ENCODE measurements at regions not wholly inside any gene's neighbourhood (a gene's known extent, or its start where the extent isn't known, plus 50 kb on each side); places are given as distances from the start of the nearest gene placed in this dataset.

- no peak for DNase-seq (ENCODE audit: low read depth)
- no peak for TF ChIP-seq CTCF (IDR thresholded peaks at IDR 0.05; ENCODE audit: insufficient read depth, low read depth, low read length)
- no peak overlapping the region for H3K4me3 ChIP-seq (ENCODE audit: low read depth, low read length)
These were observed 88.4 kb upstream of the DCD start for GRCh38 chr12:54736549-54736948.

- DNase-seq (ENCODE audit: low read depth) = no peak
- TF ChIP-seq CTCF (IDR thresholded peaks at IDR 0.05; ENCODE audit: insufficient read depth, low read depth, low read length) = no peak
- no peak overlapping the region for H3K4me3 ChIP-seq (ENCODE audit: low read depth, low read length)
These were observed 86.2 kb upstream of the DCD start for GRCh38 chr12:54734196-54734950.

GRCh38 chr12:54725233-54725843 is 77.2 kb upstream of the DCD start:
- no peak overlapping the region for H3K4me3 ChIP-seq (ENCODE audit: low read depth, low read length)
- peak; percentile 29 for TF ChIP-seq CTCF (IDR thresholded peaks at IDR 0.05; ENCODE audit: insufficient read depth, low read depth, low read length)
- peak; percentile 6 for DNase-seq (ENCODE audit: low read depth)

GRCh38 chr12:54723379-54724256 is 75.5 kb upstream of the DCD start:
- peak; percentile 17 for DNase-seq (ENCODE audit: low read depth)
- H3K4me3 ChIP-seq (ENCODE audit: low read depth, low read length) = no peak overlapping the region
- TF ChIP-seq CTCF (IDR thresholded peaks at IDR 0.05; ENCODE audit: insufficient read depth, low read depth, low read length) = peak; percentile 68

- TF ChIP-seq CTCF (IDR thresholded peaks at IDR 0.05; ENCODE audit: insufficient read depth, low read depth, low read length) = no peak
- no peak overlapping the region for H3K4me3 ChIP-seq (ENCODE audit: low read depth, low read length)
- no peak for DNase-seq (ENCODE audit: low read depth)
These were observed 73.1 kb upstream of the DCD start for GRCh38 chr12:54721312-54721711.

- no peak for TF ChIP-seq CTCF (IDR thresholded peaks at IDR 0.05; ENCODE audit: insufficient read depth, low read depth, low read length)
- DNase-seq (ENCODE audit: low read depth) = no peak
- no peak overlapping the region for H3K4me3 ChIP-seq (ENCODE audit: low read depth, low read length)
These were observed 71.5 kb upstream of the DCD start for GRCh38 chr12:54719691-54720090.

All from fibroblast of villous mesenchyme (primary cell).